ENCODE measurements at regions not wholly inside any gene's neighbourhood (a gene's known extent, or its start where the extent isn't known, plus 50 kb on each side); places are given as distances from the start of the nearest gene placed in this dataset.

DNA sequence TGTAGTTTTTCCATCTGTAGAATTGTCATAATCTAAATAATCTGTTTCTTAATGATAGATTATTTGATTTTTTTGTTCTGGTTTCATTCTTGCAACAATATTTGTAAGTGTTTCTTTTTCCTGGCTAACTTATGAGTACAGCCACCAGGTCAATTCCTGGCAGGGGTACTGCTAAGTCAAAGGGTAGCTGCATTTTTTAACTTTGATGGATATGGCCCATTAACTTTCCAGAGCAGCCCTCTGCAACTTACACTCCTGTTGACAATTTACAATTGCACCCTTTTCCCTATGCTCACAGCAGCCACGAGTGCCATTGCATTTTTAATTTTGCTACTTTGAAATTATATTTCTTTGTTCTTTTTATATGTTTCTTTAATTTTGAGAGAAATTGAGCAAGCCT lies 209.3 kb upstream of the CST7 start:
- DNase-seq = no peak

DNA sequence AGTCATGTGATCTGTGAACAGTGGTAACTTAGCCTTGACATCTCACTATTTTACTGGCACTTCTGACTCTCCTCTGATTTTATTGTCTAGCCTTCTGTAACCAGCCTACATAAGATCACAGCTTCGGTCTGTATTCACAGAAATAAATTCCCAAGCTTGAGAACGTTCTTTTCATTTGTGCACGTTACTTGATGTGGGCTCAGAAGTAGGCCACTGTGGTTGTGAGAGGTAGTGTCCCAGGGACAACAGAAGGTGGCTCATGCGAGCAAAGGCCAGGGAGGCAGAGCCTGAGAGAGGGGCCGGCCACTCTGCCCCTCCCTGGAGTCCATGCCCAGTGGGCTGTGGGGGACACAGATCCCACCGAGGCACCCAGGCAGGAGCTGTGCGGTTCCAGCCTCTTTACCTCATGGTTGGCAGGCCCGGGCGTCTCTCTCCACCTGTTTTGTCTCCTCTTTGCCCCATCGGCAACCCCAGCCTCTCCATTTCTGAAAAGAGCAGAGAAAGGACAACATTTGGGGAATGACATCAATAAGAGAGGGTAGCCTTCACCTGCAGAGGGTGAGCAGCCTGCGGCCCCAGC lies 207.5 kb upstream of the CST7 start:
- DNase-seq = no peak

DNA sequence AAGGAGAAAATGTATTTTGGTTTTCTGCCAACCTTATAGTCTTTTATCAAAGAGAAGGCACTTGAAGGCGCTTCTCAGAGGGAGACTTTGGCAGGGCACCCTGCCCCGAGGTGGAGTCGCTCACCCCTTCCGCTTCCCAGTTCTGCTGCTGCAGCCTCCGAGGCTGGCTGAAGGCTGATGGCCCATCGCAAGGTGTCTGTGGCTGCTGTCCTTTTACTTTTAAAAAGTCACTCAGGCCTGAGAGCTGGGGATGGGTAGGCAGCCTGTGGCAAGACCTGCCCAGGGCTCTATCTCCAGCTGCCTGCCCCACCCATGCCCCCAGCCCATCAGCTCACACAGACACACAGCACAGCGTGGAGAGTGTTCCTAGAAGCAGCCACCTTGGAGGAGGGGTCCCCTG lies 206.6 kb upstream of the CST7 start:
- no peak for DNase-seq

DNA sequence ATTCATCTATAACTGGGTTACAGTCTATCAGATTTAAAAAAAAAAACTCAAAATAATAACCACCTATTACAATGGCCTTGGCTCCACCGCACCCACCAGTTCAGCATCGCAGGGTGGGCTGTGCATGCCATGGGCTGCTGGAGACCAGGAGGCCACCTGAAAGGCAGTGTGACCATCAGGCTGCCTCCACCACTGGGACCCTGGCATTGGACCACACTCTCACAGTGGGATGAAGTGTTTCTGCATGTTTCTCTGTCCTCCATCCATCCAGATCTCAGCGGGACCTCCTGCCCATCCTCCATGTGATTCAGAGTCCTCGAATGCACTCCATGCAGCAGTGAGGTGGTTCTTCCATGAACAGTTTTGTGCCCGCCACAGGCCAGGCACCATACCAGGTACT lies 206.1 kb upstream of the CST7 start:
- DNase-seq = no peak

DNA sequence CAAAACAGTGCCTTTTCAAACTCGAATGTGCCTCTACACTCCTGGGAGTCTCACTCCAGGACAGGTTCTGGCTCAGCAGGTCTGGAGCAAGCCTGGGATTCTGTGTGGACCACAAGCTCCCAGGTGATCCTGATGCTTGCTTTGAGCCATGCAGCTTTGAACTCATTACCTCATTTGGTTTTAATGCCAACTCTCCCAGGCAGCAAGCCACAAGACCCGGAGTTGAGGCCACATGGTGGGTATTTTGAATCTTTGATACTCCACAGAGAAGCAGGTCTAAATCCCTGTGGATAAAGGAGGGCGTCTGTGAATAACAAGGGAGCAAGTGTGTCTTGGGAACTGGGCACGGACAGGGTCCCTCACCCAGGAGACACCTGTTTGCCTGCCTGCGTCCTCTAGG lies 205.4 kb upstream of the CST7 start:
- no peak for DNase-seq

DNA sequence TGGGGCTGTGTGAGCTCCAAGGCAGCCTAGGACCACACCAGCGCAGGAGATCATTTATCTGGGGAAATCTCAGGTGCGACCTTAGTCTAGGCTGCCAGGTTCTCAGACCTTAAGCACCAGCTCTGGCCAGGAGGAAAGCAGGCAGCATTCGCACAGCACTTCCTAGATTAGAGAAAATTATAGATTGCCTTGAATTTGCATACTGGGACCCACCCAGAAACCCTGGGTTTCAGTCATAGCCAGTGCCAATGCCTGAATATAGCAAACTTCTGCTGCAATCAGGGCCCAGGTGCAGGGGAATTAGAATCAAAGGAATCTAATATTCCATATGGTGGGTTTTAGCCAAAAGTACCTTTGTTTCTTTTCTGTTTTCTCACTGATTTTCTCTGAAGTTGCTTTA lies 204.3 kb upstream of the CST7 start:
- DNase-seq = no peak

DNA sequence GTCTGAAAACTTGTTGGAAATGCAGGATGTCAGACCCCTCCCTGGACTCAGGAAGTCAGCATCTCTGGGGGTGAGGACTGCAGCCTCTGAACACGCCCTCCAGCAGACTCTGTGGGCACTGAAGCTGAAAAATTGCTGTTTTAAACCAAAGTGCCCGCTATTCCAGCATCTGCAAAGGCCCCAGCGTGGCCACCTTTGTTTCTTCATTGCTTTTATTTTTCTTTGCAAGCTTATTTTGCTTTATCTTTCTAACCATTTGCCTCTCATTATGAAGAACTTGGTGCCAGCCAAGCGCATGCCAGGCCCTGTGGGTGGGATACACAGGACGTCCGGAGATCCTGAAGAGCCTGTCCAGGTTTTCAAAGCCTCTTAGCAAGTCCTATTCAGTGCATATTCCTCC lies 203.9 kb upstream of the CST7 start:
- DNase-seq = no peak

DNA sequence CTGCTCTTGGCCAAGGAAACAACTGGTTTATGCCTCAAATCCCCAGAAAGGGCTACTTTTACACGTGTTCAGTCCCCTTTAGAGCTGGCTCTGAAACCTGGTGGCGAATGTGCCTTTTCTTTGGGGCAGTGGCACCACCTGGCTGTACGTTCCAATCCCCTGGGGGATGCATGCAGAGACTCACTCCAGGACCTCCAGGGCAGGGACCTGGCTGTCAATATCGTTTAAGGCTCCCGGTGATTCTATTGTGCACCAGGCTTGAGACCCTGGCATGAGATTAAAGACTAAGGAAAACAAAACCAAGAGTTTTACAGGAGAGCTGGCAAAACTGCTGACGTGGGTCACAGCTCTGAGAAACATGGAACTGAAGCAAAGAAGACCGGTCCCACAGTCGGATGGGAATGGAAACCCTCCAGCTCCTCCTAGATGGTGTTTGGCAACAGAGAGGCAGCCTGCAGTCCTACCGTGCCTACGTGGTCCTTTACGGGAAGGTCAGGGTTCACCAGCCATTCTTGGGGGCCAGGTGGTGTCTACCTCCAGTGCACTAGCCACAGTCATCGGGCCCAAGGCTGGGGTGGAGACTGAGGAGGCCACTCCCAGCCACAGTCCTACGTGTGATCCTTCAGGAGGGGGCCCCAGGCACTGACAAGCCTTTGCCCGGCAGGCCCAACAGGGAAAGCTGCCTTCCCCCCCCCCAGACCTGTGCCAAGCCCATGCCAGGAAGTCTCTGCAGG lies 203.3 kb upstream of the CST7 start:
- DNase-seq = no peak

DNA sequence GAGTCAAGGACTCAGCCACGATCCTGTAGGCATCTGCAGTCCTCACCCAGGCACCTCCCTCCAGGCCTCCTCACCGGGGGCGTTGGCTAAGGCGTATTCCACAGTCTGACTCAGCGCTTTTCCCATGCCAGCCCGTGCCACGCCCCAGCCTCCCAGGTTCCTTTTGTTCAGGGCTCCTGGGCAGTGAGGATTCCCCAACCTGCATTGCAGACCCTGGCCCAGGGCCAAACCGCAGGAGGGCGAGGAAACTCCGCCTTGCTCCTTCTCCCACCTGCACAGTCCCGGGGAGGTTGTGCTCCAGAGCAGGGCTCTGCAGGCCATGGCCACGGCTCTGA lies 202.8 kb upstream of the CST7 start:
- no peak for DNase-seq

DNA sequence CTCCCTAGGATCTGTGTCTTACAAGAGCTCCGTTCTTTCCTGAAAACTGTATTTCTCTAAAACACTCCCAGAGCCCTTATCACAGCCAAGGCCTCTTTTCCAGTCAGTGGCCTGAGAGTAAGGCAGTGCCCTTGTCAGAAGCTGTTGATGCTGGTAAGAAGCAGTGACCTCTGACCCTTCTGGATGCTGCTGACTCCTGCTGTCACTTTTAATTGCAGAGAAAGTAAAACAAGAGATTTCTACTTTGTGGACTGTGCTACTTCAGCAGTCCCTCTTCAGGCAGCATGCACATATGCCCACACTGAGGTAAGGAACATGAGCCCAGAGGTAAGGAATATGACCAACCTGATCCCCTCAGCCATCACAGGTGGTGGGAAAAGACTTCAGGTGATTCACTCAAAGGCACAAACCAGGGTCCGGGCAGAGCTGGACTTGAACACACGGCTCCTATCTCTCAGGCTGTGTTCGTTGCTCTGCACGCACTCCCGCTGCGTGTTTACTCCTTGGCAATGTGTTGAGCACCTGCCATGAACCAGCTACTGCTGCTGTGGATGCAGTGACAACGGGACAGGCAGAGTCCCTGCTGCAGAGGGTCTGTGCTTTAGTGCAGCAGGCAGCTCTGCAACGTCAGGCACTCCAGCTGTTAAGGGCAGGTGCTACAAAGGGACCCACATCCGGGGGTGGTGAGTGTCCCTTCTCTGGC lies 201.9 kb upstream of the CST7 start:
- no peak for DNase-seq

DNA sequence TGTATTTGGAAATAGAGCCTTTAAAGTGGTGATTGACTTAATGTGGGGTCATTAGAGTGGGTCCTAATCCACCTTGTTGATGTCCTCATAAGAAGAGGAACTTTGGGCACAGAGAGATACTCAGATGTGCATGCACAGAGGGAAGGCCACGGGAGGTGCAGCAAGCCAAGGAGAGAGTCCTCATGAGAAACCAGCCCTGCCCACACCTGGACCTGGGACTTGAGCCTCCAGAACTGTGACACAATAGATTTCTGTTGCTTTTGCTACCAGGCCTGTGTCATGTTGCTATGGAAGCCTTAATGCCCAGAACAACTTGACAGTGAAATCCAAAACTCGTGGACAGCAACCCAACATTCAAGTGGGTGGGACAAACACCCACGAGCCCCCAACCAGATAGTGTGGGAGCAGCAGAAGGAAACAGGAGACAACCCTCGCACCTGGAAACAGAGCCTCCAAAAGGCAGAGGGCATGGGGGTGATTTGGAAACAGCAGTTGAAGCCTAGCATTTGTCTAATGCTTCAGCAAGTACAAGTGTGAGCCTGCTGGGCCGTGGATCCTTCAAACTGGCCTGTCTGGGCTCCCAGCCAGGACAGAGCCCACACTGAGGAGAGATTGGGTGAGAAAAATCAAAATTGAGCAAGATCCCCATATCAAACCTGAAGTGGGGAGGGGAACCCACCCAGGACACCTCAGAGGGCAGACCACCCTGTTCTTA lies 201.0 kb upstream of the CST7 start:
- no peak for DNase-seq

DNA sequence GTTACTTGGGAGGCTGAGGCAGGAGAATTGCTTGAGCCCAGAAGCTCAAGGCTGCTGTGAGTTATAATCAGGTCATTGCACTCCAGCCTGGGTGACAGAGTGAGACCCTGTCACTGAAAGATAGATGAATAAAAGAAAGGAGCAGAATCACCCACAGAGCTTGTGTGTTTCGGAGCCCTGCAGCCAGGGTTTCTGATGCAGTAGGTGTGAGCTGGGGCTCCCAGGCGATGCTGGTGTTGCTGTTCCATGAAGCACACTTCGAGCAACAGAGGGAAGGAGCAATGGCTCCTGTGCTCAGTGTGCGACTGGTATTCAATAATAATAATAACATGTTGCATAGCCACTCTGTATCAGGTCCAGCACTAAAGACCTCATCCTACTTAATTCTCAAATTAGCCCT lies 197.5 kb upstream of the CST7 start:
- no peak for DNase-seq

DNA sequence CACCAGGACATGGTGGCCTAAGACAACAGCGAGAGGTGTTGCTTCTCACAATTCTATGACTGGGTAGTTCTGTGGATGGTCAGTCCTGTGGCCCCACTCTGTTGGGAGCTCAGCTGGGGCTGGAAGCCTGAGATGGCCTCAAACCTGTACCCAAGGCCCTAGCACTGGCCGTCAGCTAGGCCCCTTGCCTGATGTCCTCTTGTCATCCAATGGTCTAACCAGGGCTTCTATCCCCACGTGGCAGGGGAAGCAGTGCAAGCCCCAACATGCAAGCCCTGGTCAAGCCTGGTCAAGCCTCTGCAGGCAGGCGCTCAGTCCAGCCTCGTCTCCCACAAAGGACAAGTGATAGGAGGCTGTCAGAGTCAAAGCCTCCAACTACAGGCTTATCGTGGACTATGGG lies 196.5 kb upstream of the CST7 start:
- no peak for DNase-seq

DNA sequence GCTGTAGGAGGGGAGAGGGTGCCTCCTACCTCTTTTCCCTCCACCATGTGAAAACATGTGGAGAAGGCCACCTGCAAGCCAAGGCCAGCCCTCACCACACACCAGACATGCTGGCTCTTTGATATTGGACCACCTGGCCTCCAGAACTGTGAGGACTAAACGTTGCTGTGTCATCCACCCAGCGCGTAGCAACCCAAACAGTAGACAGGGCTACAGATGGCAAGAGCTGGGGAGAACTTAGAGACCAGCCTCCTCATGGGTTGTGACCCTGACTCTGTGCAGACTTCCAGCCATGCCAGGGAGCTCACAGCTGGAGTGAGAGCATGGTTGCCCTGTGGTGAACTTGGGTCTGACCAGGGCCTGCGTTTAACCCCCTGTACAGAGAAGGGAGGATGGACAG lies 195.9 kb upstream of the CST7 start:
- DNase-seq = peak; percentile 12

DNA sequence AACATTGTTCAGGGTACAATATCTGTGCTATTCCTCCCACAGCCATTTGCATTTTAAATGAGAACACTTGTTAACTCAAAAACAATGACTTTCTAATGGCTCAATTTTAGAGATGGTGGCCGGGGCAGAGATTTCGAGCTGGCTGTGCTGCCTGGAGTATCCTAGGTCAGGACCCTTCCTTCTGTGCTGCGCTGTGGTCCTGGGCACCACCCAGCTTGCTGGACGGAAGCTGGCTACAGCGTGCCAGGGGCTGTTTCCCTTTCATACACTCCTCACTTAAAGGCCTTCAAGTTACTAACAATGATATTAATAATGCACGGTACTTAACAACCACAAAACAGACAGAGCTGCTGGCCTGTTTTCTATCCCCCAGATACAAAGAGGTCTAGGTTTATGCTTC lies 194.4 kb upstream of the CST7 start:
- DNase-seq = peak; percentile 22

DNA sequence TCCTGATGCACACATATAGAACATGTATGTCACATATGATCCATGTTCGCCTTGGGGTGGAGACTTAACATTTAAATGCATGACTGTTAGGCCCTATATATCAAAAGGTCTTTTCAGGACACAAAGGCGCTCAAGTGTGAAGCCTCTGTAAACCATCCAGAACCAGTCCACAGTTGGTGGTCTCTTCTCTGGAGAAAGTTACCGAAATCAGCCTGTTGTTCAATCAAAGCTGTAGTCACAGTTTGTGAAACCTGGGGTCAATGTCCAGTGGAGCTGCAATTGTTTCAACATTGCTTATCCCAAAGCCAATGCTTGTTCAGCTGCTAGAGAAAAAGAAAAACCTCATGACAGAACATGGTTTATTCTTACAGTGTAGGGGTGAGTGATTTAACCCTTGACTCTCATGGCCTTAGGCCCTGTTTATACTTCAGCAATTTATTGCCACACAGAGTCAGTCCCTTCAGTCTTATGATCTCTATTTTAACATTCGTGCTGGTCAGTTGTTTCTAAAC lies 193.6 kb upstream of the CST7 start:
- DNase-seq = no peak

DNA sequence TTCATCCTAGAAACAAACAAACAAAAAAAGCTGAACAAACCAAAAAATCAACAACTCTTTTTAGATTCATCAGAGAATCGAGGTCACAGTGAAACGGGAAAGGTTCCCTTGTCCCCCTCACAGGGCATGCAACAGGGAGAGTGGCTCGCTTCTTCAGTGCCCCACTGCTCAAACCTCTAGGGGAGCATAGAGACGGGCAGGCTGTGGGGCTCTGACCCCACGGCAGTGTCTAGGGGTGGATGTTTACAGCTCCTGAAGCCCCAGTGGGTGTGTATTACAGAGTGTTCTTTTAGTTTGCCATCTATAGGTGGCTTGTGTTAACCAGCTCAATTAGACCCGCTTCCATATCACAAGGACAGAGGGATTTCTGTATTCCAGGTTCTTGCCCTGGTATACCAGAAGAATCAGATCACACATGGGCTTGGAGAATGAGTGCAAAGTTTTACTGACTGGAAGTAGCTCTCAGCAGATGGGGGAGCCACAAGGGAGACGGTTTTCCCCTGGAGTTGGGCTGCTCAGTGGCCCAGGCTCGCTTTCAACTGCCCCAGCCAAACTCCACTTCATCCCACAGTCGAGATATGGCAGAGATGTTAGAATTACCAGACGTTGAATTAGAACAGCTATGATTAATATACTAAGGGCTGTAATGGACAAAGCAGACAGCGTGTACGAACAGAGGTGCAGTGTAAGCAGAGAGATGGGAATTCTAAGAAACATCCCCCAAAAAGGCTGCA lies 192.6 kb upstream of the CST7 start:
- peak; percentile 32 for DNase-seq

DNA sequence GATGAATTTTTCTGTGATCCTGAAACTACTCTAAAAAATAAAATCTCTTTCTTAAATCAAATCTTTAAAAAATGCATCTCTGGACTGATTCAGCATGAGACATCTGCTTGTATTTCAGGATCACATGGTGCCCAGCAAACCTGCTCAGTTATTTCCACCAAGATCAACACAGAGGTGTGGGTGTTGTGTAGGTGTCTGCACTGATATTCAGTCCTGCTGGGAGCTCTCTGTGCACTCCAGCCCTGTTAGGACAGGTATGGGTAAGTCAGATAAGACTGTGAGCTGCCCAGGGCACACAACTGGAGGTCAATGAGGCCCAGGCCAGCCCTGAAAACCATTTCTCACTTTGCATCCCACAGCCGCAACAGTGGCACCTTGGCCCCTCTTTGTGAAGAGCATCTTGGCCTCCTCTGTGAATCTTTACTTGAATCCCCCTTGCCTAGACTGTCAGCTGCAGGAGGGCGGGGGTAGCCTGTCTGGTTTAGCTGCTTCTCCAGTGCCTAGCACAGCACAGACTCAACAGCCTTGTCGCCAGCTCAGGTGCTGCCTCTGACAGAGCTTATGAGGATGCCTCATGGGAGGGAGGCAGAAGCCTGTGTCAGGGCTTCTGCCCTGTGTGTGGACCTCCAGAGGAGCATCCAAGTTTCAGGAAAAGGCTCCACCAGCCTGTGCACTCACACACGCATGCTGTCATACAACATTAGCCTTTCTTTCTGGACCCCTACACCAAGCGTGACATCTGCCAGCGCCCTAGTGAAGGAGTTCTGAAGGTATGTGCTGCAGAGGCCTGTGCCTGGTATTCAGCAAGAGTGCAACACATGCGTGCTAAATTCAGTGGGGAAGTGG lies 187.6 kb upstream of the CST7 start:
- DNase-seq = peak; percentile 7

DNA sequence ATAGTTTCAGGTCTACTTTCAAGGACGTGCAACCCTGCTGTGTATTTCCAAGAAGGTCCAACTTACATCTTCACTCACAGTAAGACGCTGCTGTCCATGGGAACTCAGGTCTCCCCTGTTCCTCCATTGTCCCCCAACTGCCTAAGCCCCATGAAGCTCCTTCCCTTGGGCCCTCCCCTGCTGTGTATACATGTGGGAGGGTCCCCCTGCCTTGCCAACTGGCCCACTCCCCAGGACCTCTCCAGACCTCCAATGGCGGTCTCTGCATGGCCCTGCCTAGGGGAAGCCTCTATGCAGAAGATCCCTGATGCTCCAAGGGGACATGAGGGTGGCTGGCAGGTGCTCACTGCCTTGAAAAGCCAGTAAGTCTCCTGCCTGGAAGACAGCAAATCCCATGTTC lies 186.7 kb upstream of the CST7 start:
- peak; percentile 22 for DNase-seq

DNA sequence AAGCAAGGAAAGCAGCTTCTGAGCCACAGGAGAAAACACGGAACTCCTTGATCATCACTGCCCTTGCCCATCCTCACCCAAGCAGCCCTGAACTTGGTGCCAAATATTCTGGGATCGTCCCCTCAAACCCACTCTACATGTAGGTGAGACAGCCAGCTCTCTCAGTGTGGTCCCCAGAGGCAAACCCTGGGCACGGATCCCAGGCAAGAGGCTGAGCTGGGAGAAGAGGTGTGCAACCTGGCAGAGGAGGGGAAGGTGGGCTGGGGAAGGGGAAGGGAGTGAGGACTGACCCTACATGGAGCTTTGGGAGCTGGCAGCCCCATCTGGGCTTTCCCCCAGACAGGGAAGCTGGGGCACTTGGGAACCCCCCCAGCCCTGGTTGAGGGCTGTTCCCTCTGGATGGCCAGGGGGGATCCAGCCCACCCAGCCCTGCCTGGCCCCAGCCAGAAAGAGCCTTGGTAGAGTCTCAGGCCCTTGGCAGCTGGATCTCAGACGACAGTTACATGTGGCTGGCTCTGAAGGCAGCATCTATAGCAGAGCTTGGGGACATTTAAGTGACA lies 186.2 kb upstream of the CST7 start:
- peak; percentile 19 for DNase-seq

DNA sequence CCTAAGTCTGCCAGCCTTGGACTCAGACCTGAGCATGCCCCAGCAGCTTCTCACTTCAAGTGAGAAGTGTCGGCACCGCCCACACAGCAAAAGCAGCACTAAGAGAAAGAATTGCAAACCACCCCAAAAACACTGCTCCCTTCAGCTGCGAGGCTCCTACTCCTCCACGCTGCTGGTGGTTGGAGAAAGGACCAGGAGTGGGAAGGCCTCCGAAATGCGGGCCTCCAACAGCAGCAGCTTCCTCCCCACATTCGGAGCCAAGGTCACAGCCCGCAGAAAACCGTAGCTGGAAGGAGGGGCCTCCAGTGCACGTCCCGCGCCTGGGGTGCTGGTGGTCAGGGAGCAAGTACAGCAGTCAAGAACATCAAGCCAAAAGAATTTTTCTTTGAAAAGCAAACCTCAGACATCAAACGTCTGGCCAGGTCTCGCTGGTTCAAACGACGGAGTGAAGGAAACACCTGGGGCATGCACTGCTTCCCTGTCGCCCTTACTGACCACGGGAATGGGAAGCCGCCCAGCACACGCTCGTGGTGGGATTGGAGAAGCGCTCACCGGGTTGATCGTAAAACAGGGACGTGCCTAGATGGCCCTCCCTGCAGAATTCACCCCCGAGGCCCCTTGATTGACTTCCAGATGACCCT lies 185.6 kb upstream of the CST7 start:
- DNase-seq = peak; percentile 41
